Occipital lobe (tissue), 1 donor: ENCODE measurements at regions not wholly inside any gene's neighbourhood (a gene's known extent, or its start where the extent isn't known, plus 50 kb on each side); places are given as distances from the start of the nearest gene placed in this dataset.

Experiments used
- DNase-seq: peaks from one replicate; lab custom pipeline; 2025; lab: John Stamatoyannopoulos, UW

- DNase-seq, result no peak
These were observed 90.9 kb downstream of the HS1BP3 start for GRCh38 chr2:20560011-20560410.

GRCh38 chr2:20560891-20561636 lies 89.8 kb downstream of the HS1BP3 start:
- DNase-seq, result no peak

GRCh38 chr2:20561637-20562454 lies 89.1 kb downstream of the HS1BP3 start:
- no peak for DNase-seq

- no peak for DNase-seq
These were observed 88.2 kb downstream of the HS1BP3 start for GRCh38 chr2:20562540-20563225.

- DNase-seq, result no peak
These were observed 87.6 kb downstream of the HS1BP3 start for GRCh38 chr2:20563251-20563650.

GRCh38 chr2:20563833-20564232 lies 87.1 kb downstream of the HS1BP3 start:
- no peak for DNase-seq

GRCh38 chr2:20565101-20565622 lies 85.7 kb downstream of the HS1BP3 start:
- DNase-seq, result no peak

GRCh38 chr2:20565623-20566236 lies 85.2 kb downstream of the HS1BP3 start:
- DNase-seq, result no peak

GRCh38 chr2:20566331-20566730 lies 84.6 kb downstream of the HS1BP3 start:
- DNase-seq, result no peak

GRCh38 chr2:20567159-20567925 lies 83.6 kb downstream of the HS1BP3 start:
- DNase-seq, result no peak
